ENCODE measurements at regions not wholly inside any gene's neighbourhood (a gene's known extent, or its start where the extent isn't known, plus 50 kb on each side); places are given as distances from the start of the nearest gene placed in this dataset.

- TF ChIP-seq CTCF (conservative IDR thresholded peaks at IDR 0.05; ENCODE audit: low read length): no peak
- TF ChIP-seq EZH2phosphoT487 (IDR thresholded peaks at IDR 0.05; ENCODE audit: borderline replicate concordance, low read depth, low read length): no peak
Observed at GRCh38 chr3:11699083-11699427, 55.3 kb upstream of the VGLL4 start.

All from OCI-LY7 (cell line).